Cerebellar cortex (tissue), 1 donor: ENCODE measurements at regions not wholly inside any gene's neighbourhood (a gene's known extent, or its start where the extent isn't known, plus 50 kb on each side); places are given as distances from the start of the nearest gene placed in this dataset.

Experiments used
- DNase-seq: peaks from one replicate; pipeline ENCODE4 v3.0.0-alpha.2; 2015; ENCODE audit warnings: low spot score

GRCh38 chr2:64854773-64855237, 134.4 kb upstream of the SLC1A4 start:
- DNase-seq = no peak

- no peak for DNase-seq
These were observed 131.4 kb upstream of the SLC1A4 start for GRCh38 chr2:64857581-64858471.

GRCh38 chr2:64858541-64859311, 130.5 kb upstream of the SLC1A4 start:
- no peak for DNase-seq

- peak; percentile 70 for DNase-seq
These were observed 129.6 kb upstream of the SLC1A4 start for GRCh38 chr2:64859312-64860212.

GRCh38 chr2:64860276-64860885, 128.8 kb upstream of the SLC1A4 start:
- DNase-seq = no peak

- no peak for DNase-seq
These were observed 128.3 kb upstream of the SLC1A4 start for GRCh38 chr2:64860936-64861335.

GRCh38 chr2:64861452-64862397, 127.5 kb upstream of the SLC1A4 start:
- DNase-seq = no peak

GRCh38 chr2:64862623-64863022, 126.6 kb upstream of the SLC1A4 start:
- no peak for DNase-seq

GRCh38 chr2:64863097-64863820, 125.9 kb upstream of the SLC1A4 start:
- no peak for DNase-seq

- peak; percentile 74 for DNase-seq
These were observed 123.9 kb upstream of the SLC1A4 start for GRCh38 chr2:64865073-64865830.

GRCh38 chr2:64865831-64866345, 123.3 kb upstream of the SLC1A4 start:
- DNase-seq = no peak

- no peak for DNase-seq
These were observed 122.4 kb upstream of the SLC1A4 start for GRCh38 chr2:64866797-64867196.

- no peak for DNase-seq
These were observed 121.8 kb upstream of the SLC1A4 start for GRCh38 chr2:64867253-64867996.

GRCh38 chr2:64869126-64869525, 120.1 kb upstream of the SLC1A4 start:
- no peak for DNase-seq

GRCh38 chr2:64873472-64873924, 115.7 kb upstream of the SLC1A4 start:
- DNase-seq = peak; percentile 74

- DNase-seq = no peak
These were observed 114.6 kb upstream of the SLC1A4 start for GRCh38 chr2:64874593-64874992.

- DNase-seq = no peak
These were observed 113.8 kb upstream of the SLC1A4 start for GRCh38 chr2:64875368-64875767.

GRCh38 chr2:64876137-64876647, 113.0 kb upstream of the SLC1A4 start:
- peak; percentile 49 for DNase-seq
